ENCODE measurements at regions not wholly inside any gene's neighbourhood (a gene's known extent, or its start where the extent isn't known, plus 50 kb on each side); places are given as distances from the start of the nearest gene placed in this dataset.

DNA sequence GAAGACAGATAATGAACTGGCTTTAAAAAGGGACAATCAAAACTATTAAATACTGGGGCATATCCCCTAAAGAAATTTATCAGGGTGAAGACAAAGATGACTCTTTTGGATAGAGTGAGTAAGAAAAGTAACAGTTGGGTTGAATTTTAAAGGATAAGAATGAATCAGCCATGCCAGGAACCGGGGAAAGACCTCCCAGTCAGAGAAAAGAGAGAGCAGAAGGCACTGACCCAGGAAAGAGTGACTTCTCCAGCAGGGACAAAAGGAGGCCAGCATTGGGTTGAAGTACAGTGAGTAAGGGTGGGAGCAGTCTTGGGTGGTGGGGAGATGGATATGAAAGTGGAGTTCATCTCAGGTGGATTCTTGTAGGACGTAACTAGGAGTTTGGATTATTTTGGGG lies 516.9 kb upstream of the JAG1 start:
- intact Hi-C loops (cut with micrococcal nuclease; ENCODE audit: unreplicated experiment) (no loop called here), in situ Hi-C loops (cut with HindIII; ENCODE audit: low pct_unique_long_range_greater_than_20kb, low sequenced_read_pairs) (no loop called here)
- no peak for DNase-seq (ENCODE audit: low read depth, low spot score)
- CTCF ChIA-PET, result no interaction called here
- Histone ChIP-seq H3K27me3 (ENCODE audit: control insufficient read depth, insufficient read depth, low read length) (no peaks in the 10 kb centered on the region), H3K27ac (ENCODE audit: low read length) (no peak overlapping the region), H3K9me3 (ENCODE audit: control insufficient read depth, insufficient read depth, low read depth, low read length) (peaks cover 5% of the 10 kb centered on the region; the same call in 1 of the 2 replicates), H3K4me3 (ENCODE audit: low read depth in 2 of 2, low read length in 2 of 2) (no peak overlapping the region), H3K4me1 (ENCODE audit: control insufficient read depth, insufficient read depth, low read length) (no peaks in the 10 kb centered on the region), H3K36me3 (ENCODE audit: control insufficient read depth, insufficient read depth, low read length) (no peaks in the 10 kb centered on the region)
- no peak for ATAC-seq
- TF ChIP-seq POLR2AphosphoS5 (IDR thresholded peaks at IDR 0.05; ENCODE audit: low read depth, low read length), result no peak
- TF ChIP-seq, protein P1, sequence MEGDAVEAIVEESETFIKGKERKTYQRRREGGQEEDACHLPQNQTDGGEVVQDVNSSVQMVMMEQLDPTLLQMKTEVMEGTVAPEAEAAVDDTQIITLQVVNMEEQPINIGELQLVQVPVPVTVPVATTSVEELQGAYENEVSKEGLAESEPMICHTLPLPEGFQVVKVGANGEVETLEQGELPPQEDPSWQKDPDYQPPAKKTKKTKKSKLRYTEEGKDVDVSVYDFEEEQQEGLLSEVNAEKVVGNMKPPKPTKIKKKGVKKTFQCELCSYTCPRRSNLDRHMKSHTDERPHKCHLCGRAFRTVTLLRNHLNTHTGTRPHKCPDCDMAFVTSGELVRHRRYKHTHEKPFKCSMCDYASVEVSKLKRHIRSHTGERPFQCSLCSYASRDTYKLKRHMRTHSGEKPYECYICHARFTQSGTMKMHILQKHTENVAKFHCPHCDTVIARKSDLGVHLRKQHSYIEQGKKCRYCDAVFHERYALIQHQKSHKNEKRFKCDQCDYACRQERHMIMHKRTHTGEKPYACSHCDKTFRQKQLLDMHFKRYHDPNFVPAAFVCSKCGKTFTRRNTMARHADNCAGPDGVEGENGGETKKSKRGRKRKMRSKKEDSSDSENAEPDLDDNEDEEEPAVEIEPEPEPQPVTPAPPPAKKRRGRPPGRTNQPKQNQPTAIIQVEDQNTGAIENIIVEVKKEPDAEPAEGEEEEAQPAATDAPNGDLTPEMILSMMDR (IDR thresholded peaks at IDR 0.05), result no peak
- no peak for TF ChIP-seq TCF7L2 (IDR thresholded peaks at IDR 0.05; ENCODE audit: low read depth, low read length)
- no peak for TF ChIP-seq SIN3A (IDR thresholded peaks at IDR 0.05; ENCODE audit: borderline replicate concordance, insufficient read depth, low read depth, low read length)
- TF ChIP-seq, protein P2, sequence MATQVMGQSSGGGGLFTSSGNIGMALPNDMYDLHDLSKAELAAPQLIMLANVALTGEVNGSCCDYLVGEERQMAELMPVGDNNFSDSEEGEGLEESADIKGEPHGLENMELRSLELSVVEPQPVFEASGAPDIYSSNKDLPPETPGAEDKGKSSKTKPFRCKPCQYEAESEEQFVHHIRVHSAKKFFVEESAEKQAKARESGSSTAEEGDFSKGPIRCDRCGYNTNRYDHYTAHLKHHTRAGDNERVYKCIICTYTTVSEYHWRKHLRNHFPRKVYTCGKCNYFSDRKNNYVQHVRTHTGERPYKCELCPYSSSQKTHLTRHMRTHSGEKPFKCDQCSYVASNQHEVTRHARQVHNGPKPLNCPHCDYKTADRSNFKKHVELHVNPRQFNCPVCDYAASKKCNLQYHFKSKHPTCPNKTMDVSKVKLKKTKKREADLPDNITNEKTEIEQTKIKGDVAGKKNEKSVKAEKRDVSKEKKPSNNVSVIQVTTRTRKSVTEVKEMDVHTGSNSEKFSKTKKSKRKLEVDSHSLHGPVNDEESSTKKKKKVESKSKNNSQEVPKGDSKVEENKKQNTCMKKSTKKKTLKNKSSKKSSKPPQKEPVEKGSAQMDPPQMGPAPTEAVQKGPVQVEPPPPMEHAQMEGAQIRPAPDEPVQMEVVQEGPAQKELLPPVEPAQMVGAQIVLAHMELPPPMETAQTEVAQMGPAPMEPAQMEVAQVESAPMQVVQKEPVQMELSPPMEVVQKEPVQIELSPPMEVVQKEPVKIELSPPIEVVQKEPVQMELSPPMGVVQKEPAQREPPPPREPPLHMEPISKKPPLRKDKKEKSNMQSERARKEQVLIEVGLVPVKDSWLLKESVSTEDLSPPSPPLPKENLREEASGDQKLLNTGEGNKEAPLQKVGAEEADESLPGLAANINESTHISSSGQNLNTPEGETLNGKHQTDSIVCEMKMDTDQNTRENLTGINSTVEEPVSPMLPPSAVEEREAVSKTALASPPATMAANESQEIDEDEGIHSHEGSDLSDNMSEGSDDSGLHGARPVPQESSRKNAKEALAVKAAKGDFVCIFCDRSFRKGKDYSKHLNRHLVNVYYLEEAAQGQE (IDR thresholded peaks at IDR 0.05; ENCODE audit: insufficient read depth in 1 of 2, low read depth in 2 of 2, low read length in 1 of 2), result no peak
- BruUV-seq (replicated peaks), result no TSS peak
- POLR2A ChIA-PET, result no interaction called here

DNA sequence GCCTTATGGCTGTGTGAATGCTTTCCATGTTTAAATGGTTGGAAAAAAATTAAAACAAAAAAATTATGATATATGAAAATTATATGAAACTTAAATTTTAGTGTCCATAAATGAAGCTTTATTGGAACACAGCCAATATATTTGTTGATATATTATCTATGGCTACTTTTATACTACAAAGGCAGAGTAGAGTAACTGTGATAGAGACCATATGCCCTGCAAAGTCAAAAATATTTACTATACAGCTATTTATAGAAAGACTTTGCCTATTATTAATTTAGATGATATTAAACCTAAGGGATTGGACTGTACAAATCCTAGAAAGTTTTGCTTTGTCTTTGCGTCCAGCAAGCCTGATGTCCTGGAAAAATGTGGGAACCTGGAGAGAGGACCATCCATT lies 518.3 kb upstream of the JAG1 start:
- no peaks in the 10 kb centered on the region for H3K4me1 ChIP-seq (ENCODE audit: control insufficient read depth, insufficient read depth, low read length)
- no peaks in the 10 kb centered on the region for H3K27me3 ChIP-seq (ENCODE audit: control insufficient read depth, insufficient read depth, low read length)
- no peaks in the 10 kb centered on the region for H3K9me3 ChIP-seq (ENCODE audit: control insufficient read depth, insufficient read depth, low read depth, low read length)
- TF ChIP-seq, protein P2 (IDR thresholded peaks at IDR 0.05; ENCODE audit: insufficient read depth in 1 of 2, low read depth in 2 of 2, low read length in 1 of 2), result no peak
- TF ChIP-seq POLR2AphosphoS5 (IDR thresholded peaks at IDR 0.05; ENCODE audit: low read depth, low read length) (no peak), SIN3A (IDR thresholded peaks at IDR 0.05; ENCODE audit: borderline replicate concordance, insufficient read depth, low read depth, low read length) (no peak), TCF7L2 (IDR thresholded peaks at IDR 0.05; ENCODE audit: low read depth, low read length) (no peak)
- TF ChIP-seq, protein P1 (IDR thresholded peaks at IDR 0.05), result no peak
- no peak overlapping the region for H3K27ac ChIP-seq (ENCODE audit: low read length)
- no peak for DNase-seq (ENCODE audit: low read depth, low spot score)
- H3K4me3 ChIP-seq (ENCODE audit: low read depth in 2 of 2, low read length in 2 of 2), result no peak overlapping the region
- POLR2A ChIA-PET, result no interaction called here
- CTCF ChIA-PET, result no interaction called here
- intact Hi-C loops (cut with micrococcal nuclease; ENCODE audit: unreplicated experiment), result no loop called here
- no TSS peak for BruUV-seq (replicated peaks)
- in situ Hi-C loops (cut with HindIII; ENCODE audit: low pct_unique_long_range_greater_than_20kb, low sequenced_read_pairs), result no loop called here
- no peak for ATAC-seq
- no peaks in the 10 kb centered on the region for H3K36me3 ChIP-seq (ENCODE audit: control insufficient read depth, insufficient read depth, low read length)

All from Panc1 (cell line).